HCT116 (cell line): ENCODE measurements at regions not wholly inside any gene's neighbourhood (a gene's known extent, or its start where the extent isn't known, plus 50 kb on each side); places are given as distances from the start of the nearest gene placed in this dataset.

Experiments
- ATAC-seq: fragments of 200-7000 bp; cut with Tn5 transposase; 2 replicates; pipeline ENCODE4 v1.9.1; 2020; ENCODE audit warnings: mild to moderate bottlenecking, moderate library complexity
- BruUV-seq: library from RNA; stranded (reverse); fragments of 400-500 nt; replicated peaks from 2 replicates; lab custom pipeline; 2021; lab: Mats Ljungman, UMichigan
- CTCF ChIA-PET: fragments of 300-600 bp; sonication (Branson Sonifier 250); formaldehyde crosslinking; loops from one replicate; lab custom pipeline; 2021; ENCODE audit warnings: antibody characterized with exemption; lab: Charles Lee
- POLR2A ChIA-PET: fragments of 300-600, 350-600 bp; sonication (Branson Sonifier 250); formaldehyde crosslinking; loops from one replicate; lab custom pipeline; 2021; ENCODE audit warnings: antibody characterized with exemption; lab: Charles Lee
- RAD21 ChIA-PET, 2 experiments: fragments of 300-600 bp; sonication (Branson Sonifier 250); formaldehyde crosslinking; loops; one replicate each; lab custom pipeline; 2023; ENCODE audit warnings: low total read pairs in 2 of 2; ENCODE audit not compliant: uncharacterized antibody in 2 of 2, unreplicated experiment in 2 of 2, low non-redundant PET in 1 of 2; lab: Charles Lee
- DNase-seq: peaks from one replicate; pipeline ENCODE4 v3.0.0-alpha.2; 2010; ENCODE audit warnings: low read depth, low spot score
- H2AFZ ChIP-seq: fragments of 200-600 bp; shearing (Covaris generic), sonication (generic); 2 replicates; pipeline ENCODE4 v1.6.1; 2017; ENCODE audit warnings: low read depth, mixed run types, mixed read lengths, antibody characterized with exemption, low read length; ENCODE audit not compliant: poor library complexity, severe bottlenecking
- H3K27ac ChIP-seq: 2 replicates; pipeline ENCODE4 v1.5.1; 2012; ENCODE audit warnings: low read depth, low read length
- H3K27me3 ChIP-seq: fragments of 200-600 bp; sonication (generic); 2 replicates; pipeline ENCODE4 v1.6.1; 2016; ENCODE audit warnings: mixed run types, low read length, mixed read lengths; ENCODE audit not compliant: insufficient read depth
- H3K36me3 ChIP-seq, 2 experiments: fragments of 200-500 bp in 1 of 2; fragments of 200-600 bp in 1 of 2; sonication (Bioruptor generic) in 1 of 2; sonication (generic) in 1 of 2; 2 replicates each; pipeline versions ENCODE4 v1.5.1 to v1.6.1; 2014 to 2016; ENCODE audit warnings: low read length in 2 of 2, inconsistent platforms in 1 of 2, mixed read lengths in 1 of 2, mixed run types in 1 of 2; ENCODE audit not compliant: insufficient read depth in 2 of 2, control insufficient read depth in 1 of 2
- H3K4me1 ChIP-seq, 2 experiments: fragments of 200-600 bp in 1 of 2; sonication (generic) in 1 of 2; 2 replicates each; pipeline versions ENCODE4 v1.5.1 to v1.6.1; 2012 to 2017; ENCODE audit warnings: low read length in 2 of 2, inconsistent platforms in 1 of 2, mild to moderate bottlenecking in 1 of 2, mixed read lengths in 1 of 2, mixed run types in 1 of 2, moderate library complexity in 1 of 2; ENCODE audit not compliant: insufficient read depth in 2 of 2, control insufficient read depth in 1 of 2
- H3K4me2 ChIP-seq: fragments of 200-600 bp; sonication (generic); 2 replicates; pipeline ENCODE4 v1.6.1; 2017; ENCODE audit warnings: mixed run types, low read length, mixed read lengths
- H3K4me3 ChIP-seq, 2 experiments: fragments of 200-600 bp in 1 of 2; sonication (generic) in 1 of 2; replicated peaks in 1 of 2; 2 replicates each; pipeline ENCODE4 v1.5.1; 2011 to 2016; ENCODE audit warnings: low read length in 2 of 2, control low read depth in 1 of 2, low read depth in 1 of 2, mild to moderate bottlenecking in 1 of 2, mixed read lengths in 1 of 2, mixed run types in 1 of 2
- H3K79me2 ChIP-seq: fragments of 200-600 bp; sonication (generic); 2 replicates; pipeline ENCODE4 v1.6.1; 2017; ENCODE audit warnings: mild to moderate bottlenecking, mixed run types, low read length, moderate library complexity, mixed read lengths; ENCODE audit not compliant: insufficient read depth
- H3K9ac ChIP-seq: fragments of 200-600 bp; sonication (generic); 2 replicates; pipeline ENCODE4 v1.6.1; 2016; ENCODE audit warnings: low read length, mixed read lengths
- H3K9me2 ChIP-seq: fragments of 200-600 bp; sonication (generic), shearing (Covaris generic); 2 replicates; pipeline ENCODE4 v1.6.1; 2017; ENCODE audit warnings: mixed run types, mild to moderate bottlenecking, moderate library complexity; ENCODE audit not compliant: insufficient read depth
- H3K9me3 ChIP-seq, 2 experiments: fragments of 200-500 bp in 1 of 2; fragments of 200-600 bp in 1 of 2; sonication (Bioruptor generic) in 1 of 2; sonication (generic) in 1 of 2; 2 replicates each; pipeline ENCODE4 v1.6.1; 2014 to 2017; ENCODE audit warnings: low read length in 2 of 2, mixed read lengths in 2 of 2, inconsistent platforms in 1 of 2, low read depth in 1 of 2, mild to moderate bottlenecking in 1 of 2, mixed run types in 1 of 2, moderate library complexity in 1 of 2; ENCODE audit not compliant: control insufficient read depth in 1 of 2, insufficient read depth in 1 of 2
- H4K20me1 ChIP-seq: fragments of 200-600 bp; sonication (generic), shearing (Covaris generic); 2 replicates; pipeline ENCODE4 v1.6.1; 2017; ENCODE audit warnings: mixed run types, mild to moderate bottlenecking, moderate library complexity; ENCODE audit not compliant: insufficient read depth
- CBX3 ChIP-seq: IDR thresholded peaks from 2 replicates; pipeline ENCODE4 v1.6.1; 2012; ENCODE audit warnings: low read depth
- CEBPB ChIP-seq: IDR thresholded peaks from 2 replicates; pipeline ENCODE4 v1.6.1; 2012; ENCODE audit warnings: low read depth
- ELF1 ChIP-seq: IDR thresholded peaks from 2 replicates; pipeline ENCODE4 v1.6.1; 2012; ENCODE audit warnings: low read depth, borderline replicate concordance
- EZH2 ChIP-seq: fragments of 200-600 bp; sonication (generic); IDR thresholded peaks from 2 replicates; pipeline ENCODE4 v1.6.1; 2017; ENCODE audit warnings: antibody characterized with exemption, mixed run types
- EZH2phosphoT487 ChIP-seq: fragments of 200-600 bp; IDR thresholded peaks from 2 replicates; pipeline ENCODE4 v1.6.1; 2018; ENCODE audit warnings: antibody characterized with exemption, borderline replicate concordance
- FOSL1 ChIP-seq: IDR thresholded peaks from 2 replicates; pipeline ENCODE4 v1.6.1; 2012; ENCODE audit warnings: low read depth
- JUND ChIP-seq: IDR thresholded peaks from 2 replicates; pipeline ENCODE4 v1.6.1; 2012
- POLR2A ChIP-seq: IDR thresholded peaks from 2 replicates; pipeline ENCODE4 v1.7.0; 2011; ENCODE audit warnings: borderline replicate concordance; ENCODE audit not compliant: insufficient read depth, insufficient read length; ENCODE audit errors: extremely low read depth
- POLR2AphosphoS5 ChIP-seq: IDR thresholded peaks from 2 replicates; pipeline ENCODE4 v1.6.1; 2011; ENCODE audit warnings: mild to moderate bottlenecking, low read depth, low read length, moderate library complexity
- RAD21 ChIP-seq: IDR thresholded peaks from 2 replicates; pipeline ENCODE4 v1.6.1; 2012; ENCODE audit warnings: low read depth, mild to moderate bottlenecking
- SIN3A ChIP-seq: IDR thresholded peaks from 2 replicates; pipeline ENCODE4 v1.6.1; 2012; ENCODE audit warnings: low read depth
- SP1 ChIP-seq: IDR thresholded peaks from 2 replicates; pipeline ENCODE4 v1.6.1; 2012; ENCODE audit warnings: low read depth
- SRF ChIP-seq: IDR thresholded peaks from 2 replicates; pipeline ENCODE4 v1.6.1; 2012; ENCODE audit warnings: low read depth
- TCF7L2 ChIP-seq: IDR thresholded peaks from 2 replicates; pipeline ENCODE4 v1.7.0; 2011; ENCODE audit warnings: borderline replicate concordance, inconsistent platforms; ENCODE audit not compliant: insufficient read depth, insufficient read length; ENCODE audit errors: extremely low read depth
- YY1 ChIP-seq: IDR thresholded peaks from 2 replicates; pipeline ENCODE4 v1.6.1; 2011; ENCODE audit warnings: low read length, low read depth, moderate library complexity, mild to moderate bottlenecking; ENCODE audit not compliant: insufficient replicate concordance; ENCODE audit errors: extremely low read depth
- ZNF274 ChIP-seq: fragments of 200-500 bp; sonication (Bioruptor generic); IDR thresholded peaks from 2 replicates; pipeline ENCODE4 v1.6.1; 2014; ENCODE audit warnings: mild to moderate bottlenecking, low read depth, low read length, inconsistent platforms
- intact Hi-C: fragments of 100-400 bp; cut with micrococcal nuclease; formaldehyde crosslinking; loops from 2 replicates; pipeline ENCODE4 v1.10.0; 2022
- TF ChIP-seq, protein P1 (sequence below), 3 experiments: fragments of 200-600 bp in 1 of 3; sonication (generic) in 1 of 3; IDR thresholded peaks in 2 of 3; conservative IDR thresholded peaks in 1 of 3; 2 replicates each; pipeline ENCODE4 v1.5.1; 2012 to 2017; ENCODE audit warnings: low read depth in 2 of 3, low read length in 2 of 3, antibody characterized with exemption in 1 of 3, borderline replicate concordance in 1 of 3, control low read depth in 1 of 3, mild to moderate bottlenecking in 1 of 3, mixed read lengths in 1 of 3, mixed run types in 1 of 3, moderate library complexity in 1 of 3; ENCODE audit not compliant: insufficient read depth in 1 of 3
- TF ChIP-seq, protein P2 (sequence below): IDR thresholded peaks from 2 replicates; pipeline ENCODE4 v1.6.1; 2011; ENCODE audit warnings: mild to moderate bottlenecking, low read length, moderate library complexity; ENCODE audit not compliant: insufficient replicate concordance; ENCODE audit errors: extremely low read depth
- TF ChIP-seq, protein P3 (sequence below): IDR thresholded peaks from 2 replicates; pipeline ENCODE4 v1.6.1; 2012
- TF ChIP-seq, protein P4 (sequence below): IDR thresholded peaks from 2 replicates; pipeline ENCODE4 v1.6.1; 2012

DNA sequence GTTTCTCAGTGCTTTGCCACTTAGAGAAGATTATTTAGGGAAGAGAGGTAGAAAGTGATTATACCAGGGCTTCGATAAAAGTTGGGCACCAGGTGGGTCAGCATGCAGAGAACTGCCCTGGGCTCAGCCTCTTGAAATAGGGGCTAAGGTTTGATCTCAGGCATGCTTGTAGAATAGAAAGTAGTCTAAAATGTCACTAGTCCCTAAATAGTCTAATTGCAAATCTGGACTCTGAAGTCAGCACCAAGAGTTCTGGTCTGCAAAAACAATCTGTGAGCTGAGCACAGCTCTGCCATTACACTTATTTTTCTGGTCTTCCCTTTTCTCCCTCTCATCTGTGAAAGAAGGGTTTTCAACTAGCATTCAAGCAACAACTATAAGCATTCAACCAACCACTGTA lies 248.0 kb downstream of the SMARCA2 start:
- no TSS peak for BruUV-seq
- Histone ChIP-seq H3K4me3 (no peak overlapping the region), H3K9me2 (no peaks in the 10 kb centered on the region), H3K79me2 (no peaks in the 10 kb centered on the region), H2AFZ (no peak overlapping the region), H3K36me3 (no peaks in the 10 kb centered on the region), H3K4me1 (peaks cover 24 to 27% of the 10 kb centered on the region in 2 experiments), H3K27ac (no peak overlapping the region), H3K4me2 (no peak overlapping the region), H4K20me1 (no peaks in the 10 kb centered on the region), H3K27me3 (0 out of 2 replicates have a peak, but pooled peaks cover 3% of the 10 kb centered on the region), H3K9me3 (no peaks in the 10 kb centered on the region), H3K9ac (no peak overlapping the region)
- intact Hi-C loops = no loop called here
- TF ChIP-seq CBX3 (no peak), TCF7L2 (no peak), RAD21 (no peak), EZH2phosphoT487 (no peak), SIN3A (no peak), EZH2 (no peak), SP1 (no peak), CEBPB (no peak), ZNF274 (no peak), FOSL1 (no peak), POLR2AphosphoS5 (no peak), POLR2A (no peak), SRF (no peak), ELF1 (no peak), YY1 (no peak), JUND (no peak)
- TF ChIP-seq, protein P1, sequence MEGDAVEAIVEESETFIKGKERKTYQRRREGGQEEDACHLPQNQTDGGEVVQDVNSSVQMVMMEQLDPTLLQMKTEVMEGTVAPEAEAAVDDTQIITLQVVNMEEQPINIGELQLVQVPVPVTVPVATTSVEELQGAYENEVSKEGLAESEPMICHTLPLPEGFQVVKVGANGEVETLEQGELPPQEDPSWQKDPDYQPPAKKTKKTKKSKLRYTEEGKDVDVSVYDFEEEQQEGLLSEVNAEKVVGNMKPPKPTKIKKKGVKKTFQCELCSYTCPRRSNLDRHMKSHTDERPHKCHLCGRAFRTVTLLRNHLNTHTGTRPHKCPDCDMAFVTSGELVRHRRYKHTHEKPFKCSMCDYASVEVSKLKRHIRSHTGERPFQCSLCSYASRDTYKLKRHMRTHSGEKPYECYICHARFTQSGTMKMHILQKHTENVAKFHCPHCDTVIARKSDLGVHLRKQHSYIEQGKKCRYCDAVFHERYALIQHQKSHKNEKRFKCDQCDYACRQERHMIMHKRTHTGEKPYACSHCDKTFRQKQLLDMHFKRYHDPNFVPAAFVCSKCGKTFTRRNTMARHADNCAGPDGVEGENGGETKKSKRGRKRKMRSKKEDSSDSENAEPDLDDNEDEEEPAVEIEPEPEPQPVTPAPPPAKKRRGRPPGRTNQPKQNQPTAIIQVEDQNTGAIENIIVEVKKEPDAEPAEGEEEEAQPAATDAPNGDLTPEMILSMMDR (IDR thresholded peaks at IDR 0.05 in 2 of 3, conservative IDR thresholded peaks at IDR 0.05 in 1 of 3; ENCODE audit: borderline replicate concordance in 1 of 3, insufficient read depth in 1 of 3, low read depth in 2 of 3, low read length in 2 of 3) = no peak
- TF ChIP-seq, protein P2, sequence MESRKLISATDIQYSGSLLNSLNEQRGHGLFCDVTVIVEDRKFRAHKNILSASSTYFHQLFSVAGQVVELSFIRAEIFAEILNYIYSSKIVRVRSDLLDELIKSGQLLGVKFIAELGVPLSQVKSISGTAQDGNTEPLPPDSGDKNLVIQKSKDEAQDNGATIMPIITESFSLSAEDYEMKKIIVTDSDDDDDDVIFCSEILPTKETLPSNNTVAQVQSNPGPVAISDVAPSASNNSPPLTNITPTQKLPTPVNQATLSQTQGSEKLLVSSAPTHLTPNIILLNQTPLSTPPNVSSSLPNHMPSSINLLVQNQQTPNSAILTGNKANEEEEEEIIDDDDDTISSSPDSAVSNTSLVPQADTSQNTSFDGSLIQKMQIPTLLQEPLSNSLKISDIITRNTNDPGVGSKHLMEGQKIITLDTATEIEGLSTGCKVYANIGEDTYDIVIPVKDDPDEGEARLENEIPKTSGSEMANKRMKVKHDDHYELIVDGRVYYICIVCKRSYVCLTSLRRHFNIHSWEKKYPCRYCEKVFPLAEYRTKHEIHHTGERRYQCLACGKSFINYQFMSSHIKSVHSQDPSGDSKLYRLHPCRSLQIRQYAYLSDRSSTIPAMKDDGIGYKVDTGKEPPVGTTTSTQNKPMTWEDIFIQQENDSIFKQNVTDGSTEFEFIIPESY = no peak
- TF ChIP-seq, protein P3, sequence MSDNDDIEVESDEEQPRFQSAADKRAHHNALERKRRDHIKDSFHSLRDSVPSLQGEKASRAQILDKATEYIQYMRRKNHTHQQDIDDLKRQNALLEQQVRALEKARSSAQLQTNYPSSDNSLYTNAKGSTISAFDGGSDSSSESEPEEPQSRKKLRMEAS = no peak
- TF ChIP-seq, protein P4, sequence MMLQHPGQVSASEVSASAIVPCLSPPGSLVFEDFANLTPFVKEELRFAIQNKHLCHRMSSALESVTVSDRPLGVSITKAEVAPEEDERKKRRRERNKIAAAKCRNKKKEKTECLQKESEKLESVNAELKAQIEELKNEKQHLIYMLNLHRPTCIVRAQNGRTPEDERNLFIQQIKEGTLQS = no peak
- ATAC-seq (no peak), DNase-seq (no peak)
- POLR2A ChIA-PET = no interaction called here
- RAD21 ChIA-PET = no interaction called here
- CTCF ChIA-PET = no interaction called here
